Endothelial cell (in vitro differentiated cells): ENCODE measurements at regions not wholly inside any gene's neighbourhood (a gene's known extent, or its start where the extent isn't known, plus 50 kb on each side); places are given as distances from the start of the nearest gene placed in this dataset.

Experiments used
- DNase-seq: peaks from one replicate; pipeline ENCODE4 v3.0.0; 2021; ENCODE audit warnings: low spot score
- H3K27ac Mint-ChIP-seq: one replicate; pipeline ENCODE4 v1.8.0; 2021; ENCODE audit warnings: mixed read lengths, inconsistent platforms; ENCODE audit not compliant: unreplicated experiment
- H3K27me3 Mint-ChIP-seq: one replicate; pipeline ENCODE4 v1.8.0; 2021; ENCODE audit warnings: mild to moderate bottlenecking, moderate library complexity, mixed read lengths, inconsistent platforms; ENCODE audit not compliant: unreplicated experiment
- H3K36me3 Mint-ChIP-seq: one replicate; pipeline ENCODE4 v1.8.0; 2021; ENCODE audit warnings: mild to moderate bottlenecking, low read depth, mixed read lengths, inconsistent platforms; ENCODE audit not compliant: unreplicated experiment
- H3K4me1 Mint-ChIP-seq: one replicate; pipeline ENCODE4 v1.8.0; 2021; ENCODE audit warnings: mild to moderate bottlenecking, mixed read lengths, inconsistent platforms; ENCODE audit not compliant: unreplicated experiment
- H3K4me3 Mint-ChIP-seq: one replicate; pipeline ENCODE4 v1.8.0; 2021; ENCODE audit warnings: mild to moderate bottlenecking, mixed read lengths, inconsistent platforms; ENCODE audit not compliant: unreplicated experiment
- H3K9me3 Mint-ChIP-seq: one replicate; pipeline ENCODE4 v1.8.0; 2021; ENCODE audit warnings: mixed read lengths, inconsistent platforms; ENCODE audit not compliant: unreplicated experiment
- TF ChIP-seq, protein P1 (sequence below): fragments of 200-600 bp; sonication (generic); IDR thresholded peaks from one replicate; pipeline ENCODE4 v1.5.0; 2021; ENCODE audit warnings: antibody characterized with exemption; ENCODE audit not compliant: unreplicated experiment

DNA sequence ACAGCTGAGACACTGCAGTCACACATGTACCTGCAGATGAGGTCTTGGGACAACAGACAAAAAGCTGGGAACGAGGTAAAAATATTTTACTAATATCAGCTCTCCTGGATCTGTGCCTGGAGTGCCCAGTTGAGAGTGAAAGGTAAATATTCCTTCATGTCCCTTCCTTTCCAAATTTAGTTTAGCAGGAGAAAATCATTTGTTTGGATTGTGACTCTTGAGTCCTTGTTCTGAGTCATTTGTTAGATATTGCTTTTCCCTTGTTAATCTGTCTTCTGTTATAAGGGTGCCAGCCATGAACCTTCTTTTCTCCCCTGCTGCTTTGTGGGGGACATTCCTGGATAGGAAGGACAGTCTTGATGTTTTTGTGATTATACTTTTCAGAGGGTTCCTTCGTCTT, 329.2 kb downstream of the DSC3 start:
- Mint-ChIP-seq H3K9me3 (no peaks in the 10 kb centered on the region), H3K27ac (no peak overlapping the region), H3K4me3 (no peak overlapping the region), H3K36me3 (no peaks in the 10 kb centered on the region), H3K4me1 (no peaks in the 10 kb centered on the region), H3K27me3 (no peaks in the 10 kb centered on the region)
- TF ChIP-seq, protein P1, sequence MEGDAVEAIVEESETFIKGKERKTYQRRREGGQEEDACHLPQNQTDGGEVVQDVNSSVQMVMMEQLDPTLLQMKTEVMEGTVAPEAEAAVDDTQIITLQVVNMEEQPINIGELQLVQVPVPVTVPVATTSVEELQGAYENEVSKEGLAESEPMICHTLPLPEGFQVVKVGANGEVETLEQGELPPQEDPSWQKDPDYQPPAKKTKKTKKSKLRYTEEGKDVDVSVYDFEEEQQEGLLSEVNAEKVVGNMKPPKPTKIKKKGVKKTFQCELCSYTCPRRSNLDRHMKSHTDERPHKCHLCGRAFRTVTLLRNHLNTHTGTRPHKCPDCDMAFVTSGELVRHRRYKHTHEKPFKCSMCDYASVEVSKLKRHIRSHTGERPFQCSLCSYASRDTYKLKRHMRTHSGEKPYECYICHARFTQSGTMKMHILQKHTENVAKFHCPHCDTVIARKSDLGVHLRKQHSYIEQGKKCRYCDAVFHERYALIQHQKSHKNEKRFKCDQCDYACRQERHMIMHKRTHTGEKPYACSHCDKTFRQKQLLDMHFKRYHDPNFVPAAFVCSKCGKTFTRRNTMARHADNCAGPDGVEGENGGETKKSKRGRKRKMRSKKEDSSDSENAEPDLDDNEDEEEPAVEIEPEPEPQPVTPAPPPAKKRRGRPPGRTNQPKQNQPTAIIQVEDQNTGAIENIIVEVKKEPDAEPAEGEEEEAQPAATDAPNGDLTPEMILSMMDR: no peak
- DNase-seq: no peak

DNA sequence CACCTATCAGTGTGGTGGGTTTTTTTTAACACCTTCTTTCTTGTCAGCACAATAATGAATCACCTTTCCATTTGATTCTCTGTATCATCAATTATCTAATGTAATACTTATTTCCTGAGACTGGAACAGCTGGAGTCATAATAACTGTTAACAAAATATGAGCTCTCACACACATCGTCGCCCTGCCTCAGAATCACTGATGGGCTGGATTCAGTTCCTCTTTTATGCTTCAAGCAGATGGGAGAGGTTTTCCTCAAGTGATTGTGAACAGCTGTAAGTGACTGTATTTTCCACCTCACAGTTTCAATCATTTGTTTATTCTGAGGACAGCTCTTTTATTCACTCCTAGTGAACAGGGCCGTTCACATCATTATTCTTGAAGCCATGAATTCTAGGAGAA, 330.2 kb downstream of the DSC3 start:
- Mint-ChIP-seq H3K27ac (no peak overlapping the region), H3K4me3 (no peak overlapping the region), H3K27me3 (no peaks in the 10 kb centered on the region), H3K9me3 (no peaks in the 10 kb centered on the region), H3K4me1 (no peaks in the 10 kb centered on the region), H3K36me3 (no peaks in the 10 kb centered on the region)
- no peak for DNase-seq
- TF ChIP-seq, protein P1: no peak

DNA sequence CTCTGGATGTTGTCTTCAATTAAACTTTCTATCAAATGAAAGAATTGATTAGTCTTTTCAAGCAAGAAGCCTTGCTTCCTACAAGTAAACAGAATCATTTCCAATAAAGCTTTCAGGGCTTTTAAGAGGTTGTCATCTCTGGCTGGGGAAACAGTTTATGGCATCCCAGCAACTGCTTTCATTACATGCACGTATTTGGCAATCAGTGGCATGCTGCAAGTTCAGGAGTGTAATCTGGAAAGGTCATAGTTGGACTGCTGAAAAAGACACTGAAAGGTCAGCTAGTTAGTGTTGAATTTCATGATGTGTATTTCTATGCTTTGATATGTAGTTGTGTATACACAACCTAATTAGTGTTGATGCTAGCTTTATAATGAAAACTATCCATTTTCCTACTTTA, 332.9 kb downstream of the DSC3 start:
- H3K9me3 Mint-ChIP-seq: no peaks in the 10 kb centered on the region
- H3K4me3 Mint-ChIP-seq: no peak overlapping the region
- no peak for DNase-seq
- no peaks in the 10 kb centered on the region for H3K4me1 Mint-ChIP-seq
- no peaks in the 10 kb centered on the region for H3K27me3 Mint-ChIP-seq
- TF ChIP-seq, protein P1: no peak
- no peaks in the 10 kb centered on the region for H3K36me3 Mint-ChIP-seq
- no peak overlapping the region for H3K27ac Mint-ChIP-seq

DNA sequence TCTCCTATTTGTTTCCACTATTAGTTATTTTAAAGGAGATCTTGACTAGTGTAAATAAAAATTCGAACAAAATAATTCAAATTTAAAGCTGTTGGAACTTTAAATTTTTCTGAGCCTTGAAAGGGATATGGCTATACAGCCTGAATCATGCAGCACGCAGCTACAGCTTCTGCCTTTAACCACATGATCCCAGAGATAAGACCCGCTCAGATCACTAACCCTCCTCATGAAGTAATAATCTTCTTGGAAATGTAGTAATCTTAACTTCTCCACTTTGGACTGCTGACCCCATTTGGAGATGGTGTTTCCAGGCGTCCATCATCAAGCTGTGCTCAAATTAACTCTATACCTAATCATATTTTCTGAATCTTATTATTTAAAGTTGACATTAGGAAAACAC, 336.6 kb downstream of the DSC3 start:
- TF ChIP-seq, protein P1: no peak
- no peaks in the 10 kb centered on the region for H3K4me1 Mint-ChIP-seq
- H3K27me3 Mint-ChIP-seq: no peaks in the 10 kb centered on the region
- no peak overlapping the region for H3K27ac Mint-ChIP-seq
- H3K36me3 Mint-ChIP-seq: no peaks in the 10 kb centered on the region
- H3K9me3 Mint-ChIP-seq: no peaks in the 10 kb centered on the region
- H3K4me3 Mint-ChIP-seq: no peak overlapping the region
- DNase-seq: no peak

DNA sequence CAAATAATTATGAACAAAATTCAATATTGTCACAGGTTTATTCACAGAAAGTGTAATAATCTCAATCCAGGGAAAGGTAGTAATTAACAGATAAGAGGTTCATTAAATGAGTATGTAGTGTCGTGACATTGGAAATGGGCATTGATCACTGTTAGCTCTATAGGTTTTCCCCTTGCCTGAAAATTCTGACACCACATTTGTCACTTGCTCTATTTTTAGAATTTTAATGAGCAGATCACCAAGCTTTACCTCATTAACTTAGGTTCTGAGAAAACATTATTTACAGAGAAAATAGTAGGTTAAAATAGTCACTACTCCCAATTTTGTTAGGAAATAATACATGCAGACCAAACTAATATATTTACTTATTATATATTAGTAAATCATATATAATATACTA, 344.0 kb downstream of the DSC3 start:
- Mint-ChIP-seq H3K27ac (no peak overlapping the region), H3K27me3 (no peaks in the 10 kb centered on the region), H3K4me3 (no peak overlapping the region), H3K4me1 (no peaks in the 10 kb centered on the region), H3K36me3 (no peaks in the 10 kb centered on the region), H3K9me3 (no peaks in the 10 kb centered on the region)
- DNase-seq: no peak
- TF ChIP-seq, protein P1: no peak
